GM21723 (cell line): ENCODE measurements at regions not wholly inside any gene's neighbourhood (a gene's known extent, or its start where the extent isn't known, plus 50 kb on each side); places are given as distances from the start of the nearest gene placed in this dataset.
"Not testable (repeated sequence)": the region's sequence is repeated elsewhere in the genome, so short reads cannot be mapped to it uniquely, and the experiment has no call there.

Source experiments
- ATAC-seq: cut with Tn5 transposase; IDR thresholded peaks from one replicate; pipeline ENCODE4 v1.9.1; 2021; ENCODE audit warnings: mild to moderate bottlenecking, moderate library complexity; ENCODE audit not compliant: unreplicated experiment

DNA sequence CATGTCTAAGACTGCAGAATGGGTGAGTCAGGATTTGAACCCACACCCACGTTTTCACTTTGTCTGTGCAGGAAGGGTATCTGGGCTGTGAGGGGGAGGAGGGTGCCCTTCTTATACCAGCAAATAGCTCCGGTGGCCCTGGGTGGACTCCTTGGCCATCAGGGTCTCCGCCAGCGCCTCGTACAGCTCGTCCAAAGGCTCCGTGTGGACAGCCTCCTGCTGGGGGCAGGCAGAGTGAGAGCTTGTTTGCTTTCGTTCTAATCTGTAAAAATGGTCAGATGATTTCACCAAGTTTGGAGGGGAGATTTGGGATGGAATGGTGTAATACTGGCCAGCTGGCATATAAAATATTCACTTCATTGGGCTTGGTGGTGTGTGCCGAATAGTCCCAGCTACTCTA, 111.7 kb upstream of the CCZ1B start:
- ATAC-seq, result not testable (repeated sequence)

GRCh38 chr7:6938284-6938683, 112.2 kb upstream of the CCZ1B start:
- not testable (repeated sequence) for ATAC-seq

DNA sequence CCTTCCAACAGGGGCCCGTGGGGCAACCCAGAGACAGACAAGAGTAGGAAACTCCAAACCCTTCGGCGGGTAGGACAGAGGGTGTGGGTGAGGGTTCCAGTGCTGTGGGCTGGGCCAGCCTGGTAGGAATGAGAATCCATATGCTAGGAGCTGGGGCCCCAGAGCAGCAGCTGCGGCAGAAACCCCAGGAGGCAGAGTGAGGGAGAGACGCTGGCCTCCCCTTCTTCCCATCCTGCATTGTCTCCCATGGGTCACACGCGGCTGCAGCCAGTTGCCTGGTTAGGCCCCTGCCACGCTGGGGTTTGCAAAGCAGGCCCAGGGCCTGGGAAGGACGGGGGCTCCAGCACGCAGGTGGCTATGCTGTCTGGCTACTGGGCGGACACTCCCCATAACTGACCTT, 113.1 kb upstream of the CCZ1B start:
- ATAC-seq, result not testable (repeated sequence)

DNA sequence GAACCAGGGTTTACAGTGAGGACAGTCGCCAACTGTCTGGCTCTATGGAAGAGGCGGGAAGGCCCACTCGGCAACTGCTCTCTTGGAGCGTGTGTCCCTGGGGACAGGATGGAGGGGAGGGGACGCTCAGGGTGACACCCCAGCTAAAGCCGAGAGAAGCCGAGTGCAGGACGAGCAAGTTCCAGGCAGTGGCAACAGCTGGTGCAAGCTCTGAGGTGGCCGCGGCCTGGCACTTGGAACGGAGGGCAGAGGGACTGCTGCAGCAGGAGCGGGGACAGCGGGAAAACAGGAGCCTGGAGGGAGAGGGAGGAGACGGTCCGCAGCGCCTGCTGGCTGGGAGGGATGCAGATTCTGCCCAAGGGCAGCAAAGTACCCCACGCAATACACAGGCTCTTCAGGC, 113.8 kb upstream of the CCZ1B start:
- ATAC-seq, result not testable (repeated sequence)

- ATAC-seq, result not testable (repeated sequence)
Measured at GRCh38 chr7:6946873-6947272, 120.8 kb upstream of the CCZ1B start.

GRCh38 chr7:6950231-6950630, 124.2 kb upstream of the CCZ1B start:
- not testable (repeated sequence) for ATAC-seq

DNA sequence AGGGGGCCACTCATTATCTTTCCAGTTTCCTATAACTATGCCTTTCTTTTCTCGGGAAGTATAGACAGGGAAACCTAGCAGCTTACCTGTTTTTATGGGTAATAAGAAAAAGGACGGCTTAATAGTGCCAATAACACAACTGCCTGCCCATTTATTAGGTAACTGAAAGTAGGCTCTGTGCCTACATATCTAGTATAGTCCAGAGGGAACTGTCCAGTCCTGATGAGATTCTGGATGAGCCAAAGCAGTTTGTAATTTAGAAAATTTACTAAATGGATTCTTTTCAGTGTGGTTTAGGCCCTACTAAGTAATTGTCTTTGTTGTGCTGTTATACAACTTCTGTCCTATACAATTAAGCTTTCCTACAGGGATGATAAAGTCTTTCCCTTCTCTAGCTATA, 125.5 kb upstream of the CCZ1B start:
- ATAC-seq, result not testable (repeated sequence)

DNA sequence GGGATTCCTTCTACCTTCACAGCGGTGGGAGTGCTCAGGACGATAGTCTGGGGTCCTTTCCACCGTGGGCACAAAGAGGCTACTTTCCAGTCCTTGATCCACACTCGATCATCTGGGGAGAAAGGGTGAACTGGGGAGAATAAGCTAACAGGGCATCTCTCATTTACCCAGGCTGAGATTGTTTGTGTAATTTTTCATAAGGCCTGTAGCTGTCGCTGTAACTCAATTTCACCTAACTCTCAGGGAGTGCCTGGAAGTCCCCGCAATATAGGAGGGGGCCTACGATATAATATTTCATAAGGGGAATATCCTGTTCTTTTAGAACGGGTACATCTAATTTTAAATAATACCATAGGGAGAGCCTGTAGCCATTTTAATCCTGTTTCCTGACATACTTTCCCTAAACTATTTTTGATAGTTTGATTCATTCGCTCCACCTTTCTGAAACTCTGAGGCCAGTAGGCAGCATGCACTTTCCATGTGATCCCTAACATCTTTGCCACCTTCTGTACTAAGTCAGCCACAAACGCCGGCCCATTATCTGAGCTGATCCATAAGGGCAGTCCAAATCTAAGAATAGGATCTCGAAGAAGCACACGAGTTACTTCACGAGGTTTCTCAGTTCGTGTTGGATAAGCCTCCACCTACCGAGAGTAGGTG, 127.2 kb upstream of the CCZ1B start:
- not testable (repeated sequence) for ATAC-seq

- ATAC-seq, result not testable (repeated sequence)
Measured at GRCh38 chr7:6953798-6954181, 127.7 kb upstream of the CCZ1B start.

DNA sequence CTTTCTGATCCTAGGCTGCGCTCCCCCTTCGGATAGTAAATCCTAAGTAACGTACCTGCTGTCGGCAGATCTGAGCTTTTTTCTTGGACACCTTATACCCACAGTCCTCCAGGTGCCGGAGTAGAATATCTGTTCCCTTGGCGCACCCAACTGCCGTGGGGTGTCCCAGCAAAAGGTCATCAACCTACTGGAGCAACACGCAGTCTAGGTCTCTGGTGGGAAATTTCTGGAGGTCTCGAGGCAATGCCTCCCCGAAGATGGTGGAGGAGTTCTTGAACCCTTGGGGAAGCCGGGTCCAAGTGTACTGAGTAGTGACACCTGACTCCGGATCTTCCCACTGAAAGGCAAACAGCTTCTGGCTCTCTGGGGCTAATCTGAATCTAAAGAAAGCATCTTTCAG, 129.3 kb upstream of the CCZ1B start:
- not testable (repeated sequence) for ATAC-seq

DNA sequence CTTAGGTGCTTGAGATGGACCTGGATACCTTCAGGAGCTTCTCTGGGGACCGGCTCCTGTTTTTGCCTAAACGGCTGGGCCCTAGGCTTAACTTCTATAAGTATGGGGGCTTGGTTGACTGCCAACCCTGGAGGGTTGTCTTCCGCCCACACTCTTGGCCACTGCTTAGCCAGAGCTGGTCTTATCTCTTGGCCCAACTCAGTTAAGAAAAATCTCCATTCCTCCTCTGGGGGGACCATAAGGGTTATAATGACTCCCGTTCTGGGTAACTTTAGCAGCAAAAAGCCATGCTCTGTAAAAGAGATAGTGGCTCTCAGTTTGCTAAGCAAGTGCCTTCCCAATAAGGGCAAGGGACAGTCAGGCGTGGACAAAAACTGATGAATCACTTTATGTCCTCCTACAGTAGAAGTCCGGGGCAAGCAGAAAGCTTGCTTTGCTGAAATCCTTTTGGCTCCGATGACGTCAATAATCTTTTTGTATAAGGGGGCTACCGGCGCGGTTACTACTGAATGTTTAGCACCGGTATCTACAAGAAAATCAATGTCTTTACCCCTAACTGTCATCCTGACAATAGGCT, 130.0 kb upstream of the CCZ1B start:
- ATAC-seq, result not testable (repeated sequence)

DNA sequence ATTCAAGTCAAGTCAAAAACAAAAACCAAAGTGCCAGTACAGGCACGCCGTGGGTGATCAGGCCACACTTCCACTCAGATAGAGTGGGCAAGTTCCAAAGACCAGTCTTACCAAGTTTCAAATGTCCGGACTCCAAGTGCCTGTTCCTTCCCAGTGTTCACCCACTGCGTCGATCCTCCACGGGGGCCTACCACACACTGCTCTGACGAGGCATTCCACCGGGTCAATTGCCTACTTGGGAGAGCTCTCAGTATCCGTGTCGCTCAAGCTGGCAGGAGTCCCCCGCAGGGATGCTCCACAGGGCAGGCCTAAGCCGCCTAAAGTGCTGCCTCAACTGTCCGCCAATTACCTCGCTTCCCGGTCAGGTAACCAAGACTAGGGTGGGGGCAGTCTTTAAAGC, 132.3 kb upstream of the CCZ1B start:
- not testable (repeated sequence) for ATAC-seq

- not testable (repeated sequence) for ATAC-seq
Measured at GRCh38 chr7:6959942-6960341, 133.9 kb upstream of the CCZ1B start.

DNA sequence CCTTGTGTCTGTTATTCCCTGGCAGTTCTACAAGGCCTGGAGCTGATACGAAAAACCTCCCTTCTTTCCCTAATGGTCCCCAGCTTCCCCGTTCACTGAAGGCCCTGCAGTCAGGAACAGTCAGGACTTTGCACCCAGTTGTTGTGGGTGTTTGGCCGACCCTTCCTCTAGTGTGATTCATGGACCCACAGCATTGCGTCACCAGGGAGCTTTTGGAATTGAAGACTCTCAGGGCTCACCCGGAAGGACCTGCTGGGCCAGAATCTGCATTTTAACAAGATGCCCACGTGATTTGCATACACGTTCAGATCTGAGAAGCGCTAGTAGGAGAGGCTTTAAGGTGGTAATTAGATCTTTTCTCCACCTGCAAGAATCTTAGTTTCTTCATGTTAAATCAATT, 136.8 kb upstream of the CCZ1B start:
- not testable (repeated sequence) for ATAC-seq

- ATAC-seq, result not testable (repeated sequence)
Measured at GRCh38 chr7:6965051-6965450, 139.0 kb upstream of the CCZ1B start.

DNA sequence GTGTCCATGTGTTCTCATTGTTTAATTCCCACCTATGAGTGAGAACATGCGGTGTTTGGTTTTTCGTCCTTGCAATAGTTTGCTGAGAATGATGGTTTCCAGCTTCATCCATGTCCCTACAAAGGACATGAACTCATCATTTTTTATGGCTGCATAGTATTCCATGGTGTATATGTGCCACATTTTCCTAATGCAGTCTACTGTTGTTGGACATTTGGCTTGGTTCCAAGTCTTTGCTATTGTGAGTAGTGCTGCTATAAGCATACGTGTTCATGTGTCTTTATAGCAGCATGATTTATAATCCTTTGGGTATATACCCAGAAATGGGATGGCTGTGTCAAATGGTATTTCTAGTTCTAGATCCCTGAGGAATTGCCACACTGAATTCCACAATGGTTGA, 144.1 kb upstream of the CCZ1B start:
- not testable (repeated sequence) for ATAC-seq

- ATAC-seq, result not testable (repeated sequence)
Measured at GRCh38 chr7:6974876-6975275, 148.8 kb upstream of the CCZ1B start.

DNA sequence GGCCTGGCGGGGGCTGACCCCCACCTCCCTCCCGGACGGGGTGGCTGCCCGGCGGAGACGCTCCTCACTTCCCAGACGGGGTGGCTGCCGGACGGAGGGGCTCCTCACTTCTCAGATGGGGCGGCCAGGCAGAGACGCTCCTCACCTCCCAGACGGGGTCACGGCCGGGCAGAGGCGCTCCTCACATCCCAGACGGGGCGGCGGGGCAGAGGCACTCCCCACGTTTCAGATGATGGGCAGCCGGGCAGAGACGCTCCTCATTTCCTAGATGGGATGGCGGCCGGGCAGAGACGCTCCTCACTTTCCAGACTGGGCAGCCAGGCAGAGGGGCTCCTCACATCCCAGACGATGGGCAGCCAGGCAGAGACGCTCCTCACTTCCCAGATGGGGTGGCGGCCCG, 149.3 kb upstream of the CCZ1B start:
- ATAC-seq, result not testable (repeated sequence)

- ATAC-seq, result not testable (repeated sequence)
Measured at GRCh38 chr7:6977368-6977767, 151.3 kb upstream of the CCZ1B start.

DNA sequence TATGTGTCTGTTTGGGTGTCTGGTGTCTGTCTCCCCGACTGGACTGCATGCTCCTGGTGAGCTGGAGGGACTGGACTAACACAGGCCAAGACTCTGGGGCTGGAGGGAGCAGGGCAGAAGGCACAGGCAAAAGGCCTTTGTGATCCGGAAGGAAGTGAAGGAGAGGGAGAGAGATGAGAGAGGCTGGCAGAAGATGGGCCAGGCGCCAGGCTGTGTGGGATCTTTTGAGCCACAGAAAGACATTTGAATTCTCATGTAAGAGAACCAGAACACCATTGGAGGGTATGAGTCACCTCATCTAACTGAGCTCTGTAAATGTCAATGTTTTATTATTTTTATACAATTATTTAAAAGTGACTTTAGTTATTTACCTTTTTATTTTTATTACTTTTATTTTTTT, 152.3 kb upstream of the CCZ1B start:
- ATAC-seq, result not testable (repeated sequence)

- not testable (repeated sequence) for ATAC-seq
Measured at GRCh38 chr7:6979456-6979855, 153.4 kb upstream of the CCZ1B start.

DNA sequence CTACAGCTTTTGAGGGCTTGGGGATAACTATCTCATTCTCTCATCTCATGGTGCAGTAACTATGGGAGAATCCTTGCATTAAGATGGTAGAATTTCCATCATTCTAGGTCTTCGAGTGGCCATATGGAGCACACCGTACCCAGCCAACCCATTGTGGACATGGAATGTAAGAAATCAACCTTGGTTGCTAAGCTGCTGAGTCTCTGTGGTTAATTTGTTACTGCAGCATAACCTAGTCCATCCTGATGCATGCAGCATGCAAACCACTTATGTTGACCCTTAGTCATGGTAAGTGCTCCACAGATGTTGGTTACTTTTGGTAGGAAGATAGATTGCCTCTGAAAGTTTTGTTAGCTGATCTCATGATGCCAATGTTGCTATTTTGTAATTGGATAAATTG, 156.3 kb upstream of the CCZ1B start:
- not testable (repeated sequence) for ATAC-seq

- not testable (repeated sequence) for ATAC-seq
Measured at GRCh38 chr7:6986892-6987291, 160.8 kb upstream of the CCZ1B start.
